Naive thymus-derived CD8-positive, alpha-beta T cell (primary cell): ENCODE measurements at regions not wholly inside any gene's neighbourhood (a gene's known extent, or its start where the extent isn't known, plus 50 kb on each side); places are given as distances from the start of the nearest gene placed in this dataset.
"Not testable (repeated sequence)": the region's sequence is repeated elsewhere in the genome, so short reads cannot be mapped to it uniquely, and the experiment has no call there.

ENCODE experiments used
- ATAC-seq, 2 donors: fragments of 150-1000 bp; cut with Tn5 transposase in 1 of 2; sonication (Bioruptor Pico), chemical (Tn5 transposase) in 1 of 2; 1 replicate in 1 of 2; 2 replicates in 1 of 2; pipeline ENCODE4 v1.10.0; 2021; ENCODE audit warnings: mild to moderate bottlenecking in 2 of 2, moderate library complexity in 2 of 2
- POLR2A ChIA-PET: fragments of 350-600 bp; sonication (Branson Sonifier 250); formaldehyde crosslinking; loops from one replicate; lab custom pipeline; 2021; ENCODE audit warnings: antibody characterized with exemption; lab: Charles Lee
- DNase-seq, 10 donors: peaks; one replicate each; pipeline versions ENCODE4 v3.0.0 to v3.0.0-alpha.2; 2020 to 2022
- H3K27ac Mint-ChIP-seq, 10 donors: one replicate each; pipeline ENCODE4 v1.8.0; 2020 to 2022; ENCODE audit warnings: mild to moderate bottlenecking in 10 of 10, mixed read lengths in 10 of 10, moderate library complexity in 4 of 10, inconsistent platforms in 1 of 10
- H3K27me3 Mint-ChIP-seq, 5 donors: one replicate each; pipeline ENCODE4 v1.8.0; 2021 to 2022; ENCODE audit warnings: mixed read lengths in 5 of 5
- H3K36me3 Mint-ChIP-seq, 3 donors: one replicate each; pipeline ENCODE4 v1.8.0; 2020 to 2022; ENCODE audit warnings: mixed read lengths in 3 of 3, mild to moderate bottlenecking in 2 of 3, inconsistent platforms in 1 of 3
- H3K4me1 Mint-ChIP-seq, 4 donors: one replicate each; pipeline ENCODE4 v1.8.0; 2021 to 2022; ENCODE audit warnings: mixed read lengths in 4 of 4
- H3K4me3 Mint-ChIP-seq, 10 donors: one replicate each; pipeline ENCODE4 v1.8.0; 2020 to 2022; ENCODE audit warnings: mild to moderate bottlenecking in 10 of 10, mixed read lengths in 10 of 10, moderate library complexity in 6 of 10, inconsistent platforms in 1 of 10
- H3K9me3 Mint-ChIP-seq, 9 donors: one replicate each; pipeline ENCODE4 v1.8.0; 2020 to 2022; ENCODE audit warnings: mixed read lengths in 9 of 9, mild to moderate bottlenecking in 3 of 9, inconsistent platforms in 1 of 9, moderate library complexity in 1 of 9

GRCh38 chr7:11252011-11252607, 278.4 kb downstream of the PHF14 start:
- Mint-ChIP-seq H3K27me3 (peaks cover 0 to 20% (median 2%) of the 10 kb centered on the region in 5 donors), H3K9me3 (no peaks in the 10 kb centered on the region), H3K36me3 (no peaks in the 10 kb centered on the region), H3K4me3 (no peak overlapping the region), H3K4me1 (no peaks in the 10 kb centered on the region), H3K27ac (no peak overlapping the region)
- POLR2A ChIA-PET: no interaction called here
- no peak for ATAC-seq
- DNase-seq: no peak

- Mint-ChIP-seq H3K4me1 (no peaks in the 10 kb centered on the region), H3K27ac (no peak overlapping the region), H3K27me3 (peaks cover 0 to 20% (median 2%) of the 10 kb centered on the region in 5 donors), H3K36me3 (no peaks in the 10 kb centered on the region), H3K9me3 (no peaks in the 10 kb centered on the region), H3K4me3 (no peak overlapping the region)
- no peak for ATAC-seq
- POLR2A ChIA-PET: no interaction called here
- no peak for DNase-seq
Observed at GRCh38 chr7:11252705-11253272, 279.1 kb downstream of the PHF14 start.

GRCh38 chr7:11256501-11256900, 282.8 kb downstream of the PHF14 start:
- POLR2A ChIA-PET: no interaction called here
- no peaks in the 10 kb centered on the region for H3K4me1 Mint-ChIP-seq
- no peak overlapping the region for H3K4me3 Mint-ChIP-seq
- H3K9me3 Mint-ChIP-seq: peaks cover 0 to 6% (median 0%) of the 10 kb centered on the region in 9 donors
- H3K36me3 Mint-ChIP-seq: no peaks in the 10 kb centered on the region
- ATAC-seq (no peak), DNase-seq (no peak)
- H3K27me3 Mint-ChIP-seq: peaks cover 0 to 17% (median under 1%) of the 10 kb centered on the region in 5 donors
- H3K27ac Mint-ChIP-seq: no peak overlapping the region

GRCh38 chr7:11261470-11261869, 287.8 kb downstream of the PHF14 start:
- Mint-ChIP-seq H3K9me3 (peaks cover 0 to 6% (median 0%) of the 10 kb centered on the region in 9 donors), H3K27ac (no peak overlapping the region), H3K27me3 (peaks cover 0 to 7% (median 2%) of the 10 kb centered on the region in 5 donors), H3K36me3 (no peaks in the 10 kb centered on the region), H3K4me1 (no peaks in the 10 kb centered on the region), H3K4me3 (no peak overlapping the region)
- ATAC-seq: no peak
- DNase-seq: no peak
- POLR2A ChIA-PET: no interaction called here

GRCh38 chr7:11266101-11266500, 292.4 kb downstream of the PHF14 start:
- Mint-ChIP-seq H3K9me3 (peaks cover 0 to 11% (median 0%) of the 10 kb centered on the region in 9 donors), H3K27me3 (peaks cover 0 to 7% (median 2%) of the 10 kb centered on the region in 5 donors), H3K4me1 (no peaks in the 10 kb centered on the region), H3K27ac (no peak overlapping the region), H3K36me3 (no peaks in the 10 kb centered on the region), H3K4me3 (no peak overlapping the region)
- DNase-seq: no peak
- POLR2A ChIA-PET: no interaction called here
- no peak for ATAC-seq

- peaks cover 0 to 11% (median 0%) of the 10 kb centered on the region in 9 donors for H3K9me3 Mint-ChIP-seq
- H3K36me3 Mint-ChIP-seq: no peaks in the 10 kb centered on the region
- peaks cover 0 to 2% (median 0%) of the 10 kb centered on the region in 5 donors for H3K27me3 Mint-ChIP-seq
- POLR2A ChIA-PET: no interaction called here
- DNase-seq (no peak), ATAC-seq (no peak)
- H3K4me1 Mint-ChIP-seq: no peaks in the 10 kb centered on the region
- no peak overlapping the region for H3K27ac Mint-ChIP-seq
- H3K4me3 Mint-ChIP-seq: no peak overlapping the region
Observed at GRCh38 chr7:11272352-11272751, 298.7 kb downstream of the PHF14 start.

GRCh38 chr7:11274074-11274473, 300.4 kb downstream of the PHF14 start:
- POLR2A ChIA-PET: no interaction called here
- Mint-ChIP-seq H3K36me3 (no peaks in the 10 kb centered on the region), H3K4me3 (no peak overlapping the region), H3K27ac (no peak overlapping the region), H3K27me3 (peaks cover 0 to 2% (median 0%) of the 10 kb centered on the region in 5 donors), H3K9me3 (peaks cover 0 to 4% (median 0%) of the 10 kb centered on the region in 9 donors), H3K4me1 (no peaks in the 10 kb centered on the region)
- DNase-seq: no peak
- no peak for ATAC-seq

- no peak for ATAC-seq
- DNase-seq: no peak
- Mint-ChIP-seq H3K9me3 (peaks cover 0 to 24% (median 4%) of the 10 kb centered on the region in 9 donors), H3K4me1 (no peaks in the 10 kb centered on the region), H3K27me3 (peaks cover 0 to 7% (median under 1%) of the 10 kb centered on the region in 5 donors), H3K36me3 (peaks cover 0 to 7% (median 0%) of the 10 kb centered on the region in 3 donors), H3K4me3 (no peak overlapping the region), H3K27ac (no peak overlapping the region)
- POLR2A ChIA-PET: no interaction called here
Observed at GRCh38 chr7:11281953-11282352, 308.3 kb downstream of the PHF14 start.

- Mint-ChIP-seq H3K27ac (peak overlapping the region in 1 of 10 donors; percentile 15), H3K9me3 (peaks cover 0 to 24% (median 4%) of the 10 kb centered on the region in 9 donors)
- H3K27me3 Mint-ChIP-seq, H3K36me3 Mint-ChIP-seq, POLR2A ChIA-PET, DNase-seq, H3K4me1 Mint-ChIP-seq, ATAC-seq, H3K4me3 Mint-ChIP-seq: not testable (repeated sequence)
Observed at GRCh38 chr7:11283584-11283983, 309.9 kb downstream of the PHF14 start.

GRCh38 chr7:11290863-11291262, 317.2 kb downstream of the PHF14 start:
- Mint-ChIP-seq H3K36me3 (peaks cover 0 to 7% (median 0%) of the 10 kb centered on the region in 3 donors), H3K27me3 (peaks cover 0 to 20% (median 5%) of the 10 kb centered on the region in 5 donors), H3K9me3 (peaks cover 0 to 9% (median 0%) of the 10 kb centered on the region in 9 donors), H3K27ac (no peak overlapping the region), H3K4me1 (no peaks in the 10 kb centered on the region), H3K4me3 (no peak overlapping the region)
- POLR2A ChIA-PET: no interaction called here
- ATAC-seq: no peak
- DNase-seq: no peak

- Mint-ChIP-seq H3K4me3 (no peak overlapping the region), H3K36me3 (no peaks in the 10 kb centered on the region), H3K27me3 (peaks cover 0 to 13% (median 2%) of the 10 kb centered on the region in 5 donors), H3K27ac (no peak overlapping the region), H3K4me1 (peaks cover 0 to 1% (median 0%) of the 10 kb centered on the region in 4 donors), H3K9me3 (peaks cover 0 to 3% (median 0%) of the 10 kb centered on the region in 9 donors)
- ATAC-seq (no peak), DNase-seq (no peak)
- POLR2A ChIA-PET: no interaction called here
Observed at GRCh38 chr7:11294218-11294617, 320.5 kb downstream of the PHF14 start.

- Mint-ChIP-seq H3K27ac (no peak overlapping the region), H3K27me3 (peaks cover 0 to 10% (median 2%) of the 10 kb centered on the region in 5 donors), H3K36me3 (no peaks in the 10 kb centered on the region), H3K9me3 (peaks cover 0 to 3% (median 0%) of the 10 kb centered on the region in 9 donors), H3K4me1 (peaks cover 0 to 1% (median 0%) of the 10 kb centered on the region in 4 donors), H3K4me3 (no peak overlapping the region)
- DNase-seq: no peak
- POLR2A ChIA-PET: no interaction called here
- ATAC-seq: no peak
Observed at GRCh38 chr7:11294965-11295364, 321.3 kb downstream of the PHF14 start.

GRCh38 chr7:11297126-11297625, 323.5 kb downstream of the PHF14 start:
- no peak overlapping the region for H3K27ac Mint-ChIP-seq
- peaks cover 0 to 4% (median 0%) of the 10 kb centered on the region in 9 donors for H3K9me3 Mint-ChIP-seq
- POLR2A ChIA-PET: no interaction called here
- H3K27me3 Mint-ChIP-seq: peaks cover 0 to 7% (median 1%) of the 10 kb centered on the region in 5 donors
- no peak for DNase-seq
- no peak for ATAC-seq
- no peaks in the 10 kb centered on the region for H3K36me3 Mint-ChIP-seq
- peaks cover 0 to 1% (median 0%) of the 10 kb centered on the region in 4 donors for H3K4me1 Mint-ChIP-seq
- no peak overlapping the region for H3K4me3 Mint-ChIP-seq
